Astrocyte (in vitro differentiated cells and primary cell): ENCODE measurements at regions not wholly inside any gene's neighbourhood (a gene's known extent, or its start where the extent isn't known, plus 50 kb on each side); places are given as distances from the start of the nearest gene placed in this dataset.

Experiments
- DNase-seq: peaks from one replicate; pipeline ENCODE4 v3.0.0-alpha.2; 2010; ENCODE audit warnings: low read depth
- FAIRE-seq: peaks from 2 replicates; lab custom pipeline; 2011; peaks lifted over from hg19 to GRCh38; lab: Jason Lieb, UNC
- H2AFZ ChIP-seq: 2 replicates; pipeline ENCODE4 v1.6.0; 2012; ENCODE audit warnings: low read depth, low read length, inconsistent platforms
- H3K27ac ChIP-seq: 2 replicates; pipeline ENCODE4 v1.5.1; 2011; ENCODE audit warnings: low read depth, low read length, inconsistent platforms
- H3K27me3 ChIP-seq: 2 replicates; pipeline ENCODE4 v1.6.0; 2011; ENCODE audit warnings: low read length, inconsistent platforms; ENCODE audit not compliant: insufficient read depth
- H3K36me3 ChIP-seq: 2 replicates; pipeline ENCODE4 v1.5.1; 2011; ENCODE audit warnings: low read length, inconsistent platforms; ENCODE audit not compliant: insufficient read depth
- H3K4me1 ChIP-seq: 2 replicates; pipeline ENCODE4 v1.5.1; 2011; ENCODE audit warnings: low read length, inconsistent platforms; ENCODE audit not compliant: insufficient read depth
- H3K4me2 ChIP-seq: 2 replicates; pipeline ENCODE4 v1.6.0; 2012; ENCODE audit warnings: low read length, inconsistent platforms
- H3K4me3 ChIP-seq: 2 replicates; pipeline ENCODE4 v1.5.1; 2011; ENCODE audit warnings: low read depth, mild to moderate bottlenecking, low read length, inconsistent platforms; ENCODE audit not compliant: insufficient read depth
- H3K79me2 ChIP-seq: 2 replicates; pipeline ENCODE4 v1.6.0; 2012; ENCODE audit warnings: mild to moderate bottlenecking, low read length, inconsistent platforms; ENCODE audit not compliant: insufficient read depth
- H3K9ac ChIP-seq: 2 replicates; pipeline ENCODE4 v1.6.0; 2012; ENCODE audit warnings: mild to moderate bottlenecking, low read length, inconsistent platforms
- H3K9me3 ChIP-seq: 2 replicates; pipeline ENCODE4 v1.5.1; 2012; ENCODE audit warnings: low read depth, mild to moderate bottlenecking, low read length, inconsistent platforms; ENCODE audit not compliant: insufficient read depth
- H4K20me1 ChIP-seq: 2 replicates; pipeline ENCODE4 v1.6.0; 2012; ENCODE audit warnings: low read length, inconsistent platforms; ENCODE audit not compliant: insufficient read depth
- H3K27ac Mint-ChIP-seq: one replicate; pipeline ENCODE4 v1.8.0; 2021; ENCODE audit warnings: mild to moderate bottlenecking, mixed read lengths; ENCODE audit not compliant: unreplicated experiment
- H3K27me3 Mint-ChIP-seq: one replicate; pipeline ENCODE4 v1.8.0; 2021; ENCODE audit warnings: low read depth, mixed read lengths; ENCODE audit not compliant: unreplicated experiment
- H3K36me3 Mint-ChIP-seq: one replicate; pipeline ENCODE4 v1.8.0; 2021; ENCODE audit warnings: low read depth, mixed read lengths; ENCODE audit not compliant: unreplicated experiment
- H3K4me1 Mint-ChIP-seq: one replicate; pipeline ENCODE4 v1.8.0; 2021; ENCODE audit warnings: low read depth, mixed read lengths; ENCODE audit not compliant: unreplicated experiment
- H3K4me3 Mint-ChIP-seq: one replicate; pipeline ENCODE4 v1.8.0; 2021; ENCODE audit warnings: mild to moderate bottlenecking, moderate library complexity, mixed read lengths; ENCODE audit not compliant: unreplicated experiment
- H3K9me3 Mint-ChIP-seq: one replicate; pipeline ENCODE4 v1.8.0; 2021; ENCODE audit warnings: mild to moderate bottlenecking, mixed read lengths; ENCODE audit not compliant: unreplicated experiment
- CTCF ChIP-seq: IDR thresholded peaks from 2 replicates; pipeline ENCODE4 v1.5.1; 2011; ENCODE audit warnings: low read depth, mild to moderate bottlenecking, inconsistent platforms, low read length, moderate library complexity; ENCODE audit not compliant: insufficient read depth
- EZH2 ChIP-seq: IDR thresholded peaks from 2 replicates; pipeline ENCODE4 v1.6.1; 2012; ENCODE audit warnings: mild to moderate bottlenecking, low read length, inconsistent platforms; ENCODE audit not compliant: insufficient read depth

- peak; percentile 29 for DNase-seq
Observed at GRCh38 chr6:23413327-23414050, 712.5 kb upstream of the NRSN1 start.

GRCh38 chr6:23414051-23414445, 712.0 kb upstream of the NRSN1 start:
- peak overlapping the region; percentile 29 for H3K9ac ChIP-seq

More at GRCh38 chr6:23413327-23414050, 712.5 kb upstream of the NRSN1 start:
- Mint-ChIP-seq H3K36me3 (no peaks in the 10 kb centered on the region), H3K9me3 (no peaks in the 10 kb centered on the region), H3K4me1 (peaks cover 4% of the 10 kb centered on the region), H3K27ac (no peak overlapping the region), H3K27me3 (no peaks in the 10 kb centered on the region), H3K4me3 (no peak overlapping the region)
- TF ChIP-seq CTCF, result no peak
- TF ChIP-seq EZH2, result no peak
- no peaks in the 10 kb centered on the region for H3K9me3 ChIP-seq
- H3K27me3 ChIP-seq, result no peaks in the 10 kb centered on the region
- H3K27ac ChIP-seq, result peak overlapping the region; percentile 10
- H3K4me2 ChIP-seq, result no peak overlapping the region
- H3K36me3 ChIP-seq, result no peaks in the 10 kb centered on the region
- peak overlapping the region; percentile 29 for H3K9ac ChIP-seq
- H2AFZ ChIP-seq, result no peak overlapping the region
- no peaks in the 10 kb centered on the region for H4K20me1 ChIP-seq
- H3K79me2 ChIP-seq, result no peaks in the 10 kb centered on the region
- no peak overlapping the region for H3K4me3 ChIP-seq
- FAIRE-seq, result no peak
- H3K4me1 ChIP-seq, result peaks cover 8% of the 10 kb centered on the region

More at GRCh38 chr6:23414051-23414445, 712.0 kb upstream of the NRSN1 start:
- peak; percentile 23 for TF ChIP-seq CTCF
- TF ChIP-seq EZH2, result no peak
- H3K27me3 Mint-ChIP-seq, result no peaks in the 10 kb centered on the region
- no peak overlapping the region for H3K27ac Mint-ChIP-seq
- Histone ChIP-seq H4K20me1 (no peaks in the 10 kb centered on the region), H3K27me3 (no peaks in the 10 kb centered on the region), H3K9me3 (no peaks in the 10 kb centered on the region), H3K4me1 (peaks cover 8% of the 10 kb centered on the region), H3K4me3 (no peak overlapping the region), H3K27ac (peak overlapping the region; percentile 10), H3K79me2 (no peaks in the 10 kb centered on the region), H3K4me2 (no peak overlapping the region), H2AFZ (no peak overlapping the region), H3K36me3 (no peaks in the 10 kb centered on the region)
- H3K4me1 Mint-ChIP-seq, result peaks cover 4% of the 10 kb centered on the region
- H3K4me3 Mint-ChIP-seq, result no peak overlapping the region
- DNase-seq, result peak; percentile 86
- FAIRE-seq, result no peak
- no peaks in the 10 kb centered on the region for H3K9me3 Mint-ChIP-seq
- H3K36me3 Mint-ChIP-seq, result no peaks in the 10 kb centered on the region
